Lower leg skin (tissue), 3 donors: ENCODE measurements at regions not wholly inside any gene's neighbourhood (a gene's known extent, or its start where the extent isn't known, plus 50 kb on each side); places are given as distances from the start of the nearest gene placed in this dataset.

Experiments used
- CTCF ChIP-seq, 3 donors: fragments of 450-650 bp; IDR thresholded peaks; one replicate each; pipeline ENCODE4 v1.5.1; 2016; ENCODE audit warnings: antibody characterized with exemption in 3 of 3, mild to moderate bottlenecking in 3 of 3, moderate library complexity in 2 of 3
- POLR2A ChIP-seq, 2 donors: fragments of 450-650 bp; IDR thresholded peaks; one replicate each; pipeline ENCODE4 v1.6.1; 2016 to 2017; ENCODE audit warnings: antibody characterized with exemption in 2 of 2, mild to moderate bottlenecking in 1 of 2, moderate library complexity in 1 of 2

GRCh38 chr16:31711344-31711845 lies 162.2 kb upstream of the ZNF267 start:
- no peak for TF ChIP-seq CTCF (IDR thresholded peaks at IDR 0.05)
- no peak for TF ChIP-seq POLR2A (IDR thresholded peaks at IDR 0.05)
